Neural crest cell (in vitro differentiated cells): ENCODE measurements at regions not wholly inside any gene's neighbourhood (a gene's known extent, or its start where the extent isn't known, plus 50 kb on each side); places are given as distances from the start of the nearest gene placed in this dataset.

Experiments
- DNase-seq: peaks from one replicate; pipeline ENCODE4 v3.0.0; 2021; ENCODE audit warnings: low read depth, mixed read lengths, low spot score
- H3K27ac Mint-ChIP-seq: one replicate; pipeline ENCODE4 v1.8.0; 2021; ENCODE audit warnings: mild to moderate bottlenecking, mixed read lengths; ENCODE audit not compliant: unreplicated experiment
- H3K27me3 Mint-ChIP-seq: 2 replicates; pipeline ENCODE4 v1.8.0; 2021; ENCODE audit warnings: low read depth, mild to moderate bottlenecking, mixed read lengths
- H3K36me3 Mint-ChIP-seq: 2 replicates; pipeline ENCODE4 v1.8.0; 2021; ENCODE audit warnings: low read depth, mild to moderate bottlenecking, mixed read lengths
- H3K4me1 Mint-ChIP-seq: 2 replicates; pipeline ENCODE4 v1.8.0; 2021; ENCODE audit warnings: mixed read lengths
- H3K4me3 Mint-ChIP-seq: one replicate; pipeline ENCODE4 v1.8.0; 2021; ENCODE audit warnings: mild to moderate bottlenecking, mixed read lengths
- H3K9me3 Mint-ChIP-seq: 2 replicates; pipeline ENCODE4 v1.8.0; 2021; ENCODE audit warnings: mixed read lengths
- CTCF ChIP-seq: fragments of 200-600 bp; sonication (generic); conservative IDR thresholded peaks from 2 replicates; pipeline ENCODE4 v1.5.0; 2021; ENCODE audit warnings: antibody characterized with exemption, mild to moderate bottlenecking

- H3K4me3 Mint-ChIP-seq = no peak overlapping the region
- DNase-seq = no peak
- no peaks in the 10 kb centered on the region for H3K27me3 Mint-ChIP-seq
- H3K36me3 Mint-ChIP-seq = no peaks in the 10 kb centered on the region
- H3K9me3 Mint-ChIP-seq = no peaks in the 10 kb centered on the region
- no peak for TF ChIP-seq CTCF
- no peaks in the 10 kb centered on the region for H3K4me1 Mint-ChIP-seq
- H3K27ac Mint-ChIP-seq = no peak overlapping the region
These were observed 278.1 kb upstream of the TMEM229A start for GRCh38 chr7:124310934-124311390.

- H3K27ac Mint-ChIP-seq = no peak overlapping the region
- TF ChIP-seq CTCF = no peak
- no peak for DNase-seq
- no peaks in the 10 kb centered on the region for H3K9me3 Mint-ChIP-seq
- no peak overlapping the region for H3K4me3 Mint-ChIP-seq
- H3K27me3 Mint-ChIP-seq = no peaks in the 10 kb centered on the region
- peaks cover 2% of the 10 kb centered on the region for H3K36me3 Mint-ChIP-seq
- H3K4me1 Mint-ChIP-seq = no peaks in the 10 kb centered on the region
These were observed 275.5 kb upstream of the TMEM229A start for GRCh38 chr7:124308384-124308783.

- peaks cover 5% of the 10 kb centered on the region for H3K36me3 Mint-ChIP-seq
- no peaks in the 10 kb centered on the region for H3K27me3 Mint-ChIP-seq
- H3K27ac Mint-ChIP-seq = no peak overlapping the region
- no peaks in the 10 kb centered on the region for H3K4me1 Mint-ChIP-seq
- peaks cover 7% of the 10 kb centered on the region for H3K9me3 Mint-ChIP-seq
- H3K4me3 Mint-ChIP-seq = no peak overlapping the region
- no peak for DNase-seq
- no peak for TF ChIP-seq CTCF
These were observed 262.4 kb upstream of the TMEM229A start for GRCh38 chr7:124295289-124295688.

GRCh38 chr7:124284937-124285336 lies 252.1 kb upstream of the TMEM229A start:
- H3K4me1 Mint-ChIP-seq = peaks cover 15% of the 10 kb centered on the region
- no peaks in the 10 kb centered on the region for H3K27me3 Mint-ChIP-seq
- H3K36me3 Mint-ChIP-seq = no peaks in the 10 kb centered on the region
- H3K27ac Mint-ChIP-seq = no peak overlapping the region
- TF ChIP-seq CTCF = no peak
- no peak overlapping the region for H3K4me3 Mint-ChIP-seq
- H3K9me3 Mint-ChIP-seq = peaks cover 1% of the 10 kb centered on the region
- DNase-seq = no peak

- peaks cover 11% of the 10 kb centered on the region for H3K4me1 Mint-ChIP-seq
- DNase-seq = peak; percentile 39
- no peaks in the 10 kb centered on the region for H3K27me3 Mint-ChIP-seq
- peak; percentile 65 for TF ChIP-seq CTCF
- peak overlapping the region; percentile 65 for H3K27ac Mint-ChIP-seq
- H3K36me3 Mint-ChIP-seq = no peaks in the 10 kb centered on the region
- H3K4me3 Mint-ChIP-seq = no peak overlapping the region
- peaks cover 4% of the 10 kb centered on the region for H3K9me3 Mint-ChIP-seq
These were observed 243.2 kb upstream of the TMEM229A start for GRCh38 chr7:124276005-124276622.
